GM06990 (cell line): ENCODE measurements at regions not wholly inside any gene's neighbourhood (a gene's known extent, or its start where the extent isn't known, plus 50 kb on each side); places are given as distances from the start of the nearest gene placed in this dataset.

Source experiments
- DNase-seq: peaks from one replicate; pipeline ENCODE4 v3.0.0-alpha.2; 2011; ENCODE audit not compliant: insufficient read length; ENCODE audit errors: extremely low read depth
- H3K27me3 ChIP-seq: replicated peaks from 2 replicates; pipeline ENCODE4 v1.6.0; 2011; ENCODE audit warnings: low read length; ENCODE audit not compliant: control insufficient read depth, insufficient read depth
- H3K36me3 ChIP-seq: 2 replicates; pipeline ENCODE4 v1.5.1; 2011; ENCODE audit warnings: low read length; ENCODE audit not compliant: control insufficient read depth, insufficient read depth
- H3K4me3 ChIP-seq: replicated peaks from 2 replicates; pipeline ENCODE4 v1.5.1; 2011; ENCODE audit warnings: low read depth, mild to moderate bottlenecking, control low read depth, low read length
- CTCF ChIP-seq: IDR thresholded peaks from 2 replicates; pipeline ENCODE4 v1.5.1; 2011; ENCODE audit warnings: low read length, control low read depth, mild to moderate bottlenecking, inconsistent platforms; ENCODE audit not compliant: insufficient read depth, poor library complexity, severe bottlenecking

- H3K4me3 ChIP-seq: no peak overlapping the region
- TF ChIP-seq CTCF: no peak
- no peaks in the 10 kb centered on the region for H3K27me3 ChIP-seq
- H3K36me3 ChIP-seq: no peaks in the 10 kb centered on the region
- no peak for DNase-seq
These were observed 175.2 kb upstream of the ADAMTS3 start for GRCh38 chr4:72744103-72744725.

- Histone ChIP-seq H3K27me3 (no peaks in the 10 kb centered on the region), H3K36me3 (no peaks in the 10 kb centered on the region), H3K4me3 (no peak overlapping the region)
- no peak for DNase-seq
- no peak for TF ChIP-seq CTCF
These were observed 174.1 kb upstream of the ADAMTS3 start for GRCh38 chr4:72743078-72743477.

- Histone ChIP-seq H3K27me3 (no peaks in the 10 kb centered on the region; the same call in 1 of the 2 replicates), H3K4me3 (no peak overlapping the region), H3K36me3 (no peaks in the 10 kb centered on the region)
- DNase-seq: no peak
- TF ChIP-seq CTCF: no peak
These were observed 146.3 kb upstream of the ADAMTS3 start for GRCh38 chr4:72715299-72715698.

- Histone ChIP-seq H3K36me3 (no peaks in the 10 kb centered on the region), H3K4me3 (no peak overlapping the region), H3K27me3 (no peaks in the 10 kb centered on the region; the same call in 1 of the 2 replicates)
- no peak for TF ChIP-seq CTCF
- no peak for DNase-seq
These were observed 145.7 kb upstream of the ADAMTS3 start for GRCh38 chr4:72714482-72715279.

- H3K27me3 ChIP-seq: no peaks in the 10 kb centered on the region; the same call in 1 of the 2 replicates
- H3K4me3 ChIP-seq: no peak overlapping the region
- TF ChIP-seq CTCF: no peak
- H3K36me3 ChIP-seq: no peaks in the 10 kb centered on the region
- no peak for DNase-seq
These were observed 144.0 kb upstream of the ADAMTS3 start for GRCh38 chr4:72712997-72713396.

- DNase-seq: no peak
- no peaks in the 10 kb centered on the region; the same call in 1 of the 2 replicates for H3K27me3 ChIP-seq
- no peak overlapping the region for H3K4me3 ChIP-seq
- TF ChIP-seq CTCF: no peak
- no peaks in the 10 kb centered on the region for H3K36me3 ChIP-seq
These were observed 140.5 kb upstream of the ADAMTS3 start for GRCh38 chr4:72709475-72709874.
